ENCODE measurements at regions not wholly inside any gene's neighbourhood (a gene's known extent, or its start where the extent isn't known, plus 50 kb on each side); places are given as distances from the start of the nearest gene placed in this dataset.

GRCh38 chr1:208603721-208604120 is 359.5 kb upstream of the PLXNA2 start:
- no peak overlapping the region for H3K4me3 Mint-ChIP-seq
- Histone ChIP-seq H3K36me3 (ENCODE audit: insufficient read depth) (no peaks in the 10 kb centered on the region), H3K9me2 (ENCODE audit: insufficient read depth) (0 out of 2 replicates have a peak, but pooled peaks cover 4% of the 10 kb centered on the region), H3K27me3 (ENCODE audit: insufficient read depth) (no peaks in the 10 kb centered on the region), H3K4me3 (no peak overlapping the region), H2AFZ (no peak overlapping the region), H3F3A (replicated peaks; ENCODE audit: low read depth) (no peaks in the 10 kb centered on the region), H3K4me1 (ENCODE audit: insufficient read depth) (peaks cover 39% of the 10 kb centered on the region), H3K27ac (ENCODE audit: low read depth) (no peak overlapping the region), H3K4me2 (no peak overlapping the region), H4K20me1 (replicated peaks; ENCODE audit: insufficient read depth) (no peaks in the 10 kb centered on the region), H3K79me2 (replicated peaks; ENCODE audit: insufficient read depth) (no peaks in the 10 kb centered on the region)
- peaks cover 3% of the 10 kb centered on the region for H3K27me3 Mint-ChIP-seq (ENCODE audit: insufficient read depth, low read depth, poor library complexity)
- peaks cover 45% of the 10 kb centered on the region for H3K4me1 Mint-ChIP-seq
- DNase-seq (ENCODE audit: low spot score) (no peak), ATAC-seq (no peak)
- no peaks in the 10 kb centered on the region; the same call in 2 of the 3 replicates for H3K9me3 Mint-ChIP-seq
- no peak overlapping the region for H3K27ac Mint-ChIP-seq
- no peaks in the 10 kb centered on the region for H3K36me3 Mint-ChIP-seq (ENCODE audit: low read depth)
- TF ChIP-seq JUNB (IDR thresholded peaks at IDR 0.05; ENCODE audit: unreplicated experiment), result no peak
- TF ChIP-seq POLR2AphosphoS5 (IDR thresholded peaks at IDR 0.05; ENCODE audit: low read depth), result no peak
- no peak for TF ChIP-seq CREB1 (CRISPR knock-in tag; IDR thresholded peaks at IDR 0.05; ENCODE audit: low read depth)
- TF ChIP-seq ZNF114 (CRISPR knock-in tag; IDR thresholded peaks at IDR 0.05), result no peak
- no peak for TF ChIP-seq REST (IDR thresholded peaks at IDR 0.05; ENCODE audit: unreplicated experiment)
- no peak for TF ChIP-seq CTCF (conservative IDR thresholded peaks at IDR 0.05; ENCODE audit: low read depth in 2 of 2)

DNA sequence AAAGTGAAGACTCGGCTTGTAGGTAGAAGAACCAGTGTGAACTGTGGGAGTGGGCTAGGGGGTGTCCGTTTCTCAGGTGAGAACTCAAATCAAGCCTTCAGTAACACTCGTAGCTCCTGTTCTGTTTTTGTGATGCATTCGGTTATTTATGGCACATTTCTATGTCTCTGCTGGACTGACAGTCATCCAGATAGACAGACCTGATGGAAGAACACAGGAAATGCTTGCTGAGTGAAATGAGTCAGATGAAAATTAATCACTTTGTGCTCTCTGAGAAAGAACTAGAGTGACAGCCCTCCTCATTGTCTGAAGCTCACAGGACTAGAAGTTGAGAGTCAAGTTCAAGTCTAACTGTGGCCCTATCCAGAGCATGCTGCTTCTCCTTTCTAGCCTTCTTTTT is 360.1 kb upstream of the PLXNA2 start:
- H3K27me3 ChIP-seq (ENCODE audit: insufficient read depth), result no peaks in the 10 kb centered on the region
- no peak overlapping the region for H3K4me3 Mint-ChIP-seq
- H4K20me1 ChIP-seq (replicated peaks; ENCODE audit: insufficient read depth), result no peaks in the 10 kb centered on the region
- peaks cover 3% of the 10 kb centered on the region for H3K27me3 Mint-ChIP-seq (ENCODE audit: insufficient read depth, low read depth, poor library complexity)
- ATAC-seq (no peak), DNase-seq (ENCODE audit: low spot score) (no peak)
- no peaks in the 10 kb centered on the region; the same call in 2 of the 3 replicates for H3K9me3 Mint-ChIP-seq
- peak overlapping the region; percentile 32; the same call in 1 of the 2 replicates for H2AFZ ChIP-seq
- H3K27ac Mint-ChIP-seq, result no peak overlapping the region
- H3K27ac ChIP-seq (ENCODE audit: low read depth), result no peak overlapping the region
- H3K4me2 ChIP-seq, result no peak overlapping the region
- peaks cover 39% of the 10 kb centered on the region for H3K4me1 Mint-ChIP-seq
- no peaks in the 10 kb centered on the region for H3K36me3 Mint-ChIP-seq (ENCODE audit: low read depth)
- H3K4me1 ChIP-seq (ENCODE audit: insufficient read depth), result peaks cover 33% of the 10 kb centered on the region
- H3K9me2 ChIP-seq (ENCODE audit: insufficient read depth), result 0 out of 2 replicates have a peak, but pooled peaks cover 4% of the 10 kb centered on the region
- no peaks in the 10 kb centered on the region for H3F3A ChIP-seq (replicated peaks; ENCODE audit: low read depth)
- H3K36me3 ChIP-seq (ENCODE audit: insufficient read depth), result no peaks in the 10 kb centered on the region
- H3K4me3 ChIP-seq, result no peak overlapping the region
- H3K79me2 ChIP-seq (replicated peaks; ENCODE audit: insufficient read depth), result no peaks in the 10 kb centered on the region
- TF ChIP-seq EZH2phosphoT487 (IDR thresholded peaks at IDR 0.05; ENCODE audit: unreplicated experiment), result no peak
- TF ChIP-seq ZNF114 (CRISPR knock-in tag; IDR thresholded peaks at IDR 0.05), result no peak
- TF ChIP-seq ZNF331 (CRISPR knock-in tag; IDR thresholded peaks at IDR 0.05; ENCODE audit: low read depth), result no peak
- TF ChIP-seq, protein P1, sequence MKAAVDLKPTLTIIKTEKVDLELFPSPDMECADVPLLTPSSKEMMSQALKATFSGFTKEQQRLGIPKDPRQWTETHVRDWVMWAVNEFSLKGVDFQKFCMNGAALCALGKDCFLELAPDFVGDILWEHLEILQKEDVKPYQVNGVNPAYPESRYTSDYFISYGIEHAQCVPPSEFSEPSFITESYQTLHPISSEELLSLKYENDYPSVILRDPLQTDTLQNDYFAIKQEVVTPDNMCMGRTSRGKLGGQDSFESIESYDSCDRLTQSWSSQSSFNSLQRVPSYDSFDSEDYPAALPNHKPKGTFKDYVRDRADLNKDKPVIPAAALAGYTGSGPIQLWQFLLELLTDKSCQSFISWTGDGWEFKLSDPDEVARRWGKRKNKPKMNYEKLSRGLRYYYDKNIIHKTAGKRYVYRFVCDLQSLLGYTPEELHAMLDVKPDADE (IDR thresholded peaks at IDR 0.05), result no peak
- TF ChIP-seq NANOG (IDR thresholded peaks at IDR 0.05; ENCODE audit: borderline replicate concordance), result no peak
- no peak for TF ChIP-seq REST (IDR thresholded peaks at IDR 0.05; ENCODE audit: unreplicated experiment)
- TF ChIP-seq JUNB (IDR thresholded peaks at IDR 0.05; ENCODE audit: unreplicated experiment), result no peak

All from GM23338 (cell line).